ENCODE measurements at regions not wholly inside any gene's neighbourhood (a gene's known extent, or its start where the extent isn't known, plus 50 kb on each side); places are given as distances from the start of the nearest gene placed in this dataset.

DNA sequence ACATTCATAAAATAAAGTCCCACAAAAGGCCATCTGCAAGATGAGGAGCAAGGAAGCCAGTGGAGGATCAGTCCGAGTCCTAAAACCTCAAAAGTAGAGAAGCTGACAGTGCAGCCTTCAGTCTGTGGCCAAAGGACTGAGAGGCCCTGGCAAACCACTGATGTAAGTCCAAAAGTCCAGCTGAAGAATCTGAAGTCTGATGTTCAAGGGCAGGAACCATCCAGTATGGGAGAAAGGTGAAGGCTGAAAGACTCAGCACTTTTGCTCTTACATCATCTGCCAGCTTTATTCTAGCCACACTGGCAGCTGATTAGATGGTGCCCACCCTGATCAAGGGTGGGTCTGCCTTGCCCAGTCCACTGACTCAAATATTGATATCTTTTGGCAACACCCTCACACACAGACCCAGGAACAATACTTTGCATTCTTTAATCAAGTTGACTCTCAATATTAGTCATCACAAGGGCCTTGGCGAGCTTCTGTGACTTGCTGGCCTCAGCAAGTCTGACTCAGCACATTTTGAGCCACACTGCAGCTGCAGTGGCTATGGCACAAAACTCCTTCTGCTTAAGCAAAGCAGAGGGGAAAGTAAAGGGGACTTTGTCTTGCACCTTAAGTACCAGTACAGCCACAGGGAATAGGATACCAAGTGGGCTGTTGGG is 1370.3 kb upstream of the CITED2 start:
- no TSS peak for BruUV-seq (replicated peaks)
- intact Hi-C loops (cut with micrococcal nuclease; ENCODE audit: unreplicated experiment) = no loop called here

DNA sequence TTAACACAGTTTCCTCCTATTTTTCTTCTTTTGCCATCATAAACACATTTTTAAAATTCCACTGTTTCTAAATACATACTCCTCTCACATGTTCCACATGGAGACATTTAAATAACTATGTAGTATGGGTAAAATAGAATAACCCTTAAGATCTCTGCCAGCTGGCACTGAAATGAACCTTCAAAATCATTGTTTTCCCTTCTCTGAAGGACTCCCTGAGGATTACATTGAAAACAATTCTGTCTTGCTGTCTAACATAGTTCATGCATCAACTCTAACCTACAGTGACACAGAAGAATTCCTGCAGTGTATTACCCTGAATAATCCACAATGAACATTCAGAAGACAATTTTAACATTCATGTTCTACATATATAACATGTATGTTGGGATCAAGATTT is 1361.8 kb upstream of the CITED2 start:
- BruUV-seq (replicated peaks) = no TSS peak
- POLR2A ChIA-PET (ENCODE audit: low non-redundant PET) = no interaction called here

More for the DNA sequence above, 1370.3 kb upstream of the CITED2 start:
- H3K4me1 ChIP-seq (ENCODE audit: insufficient read depth, low read length, poor library complexity, severe bottlenecking) = no peaks in the 10 kb centered on the region
- POLR2A ChIA-PET (ENCODE audit: low non-redundant PET) = no interaction called here
- no peaks in the 10 kb centered on the region for H3K9me3 ChIP-seq (ENCODE audit: low read depth, low read length, poor library complexity, severe bottlenecking)
- no peak for TF ChIP-seq EZH2 (IDR thresholded peaks at IDR 0.05; ENCODE audit: borderline replicate concordance, low read depth, low read length, poor library complexity, severe bottlenecking)
- TF ChIP-seq, protein P1, sequence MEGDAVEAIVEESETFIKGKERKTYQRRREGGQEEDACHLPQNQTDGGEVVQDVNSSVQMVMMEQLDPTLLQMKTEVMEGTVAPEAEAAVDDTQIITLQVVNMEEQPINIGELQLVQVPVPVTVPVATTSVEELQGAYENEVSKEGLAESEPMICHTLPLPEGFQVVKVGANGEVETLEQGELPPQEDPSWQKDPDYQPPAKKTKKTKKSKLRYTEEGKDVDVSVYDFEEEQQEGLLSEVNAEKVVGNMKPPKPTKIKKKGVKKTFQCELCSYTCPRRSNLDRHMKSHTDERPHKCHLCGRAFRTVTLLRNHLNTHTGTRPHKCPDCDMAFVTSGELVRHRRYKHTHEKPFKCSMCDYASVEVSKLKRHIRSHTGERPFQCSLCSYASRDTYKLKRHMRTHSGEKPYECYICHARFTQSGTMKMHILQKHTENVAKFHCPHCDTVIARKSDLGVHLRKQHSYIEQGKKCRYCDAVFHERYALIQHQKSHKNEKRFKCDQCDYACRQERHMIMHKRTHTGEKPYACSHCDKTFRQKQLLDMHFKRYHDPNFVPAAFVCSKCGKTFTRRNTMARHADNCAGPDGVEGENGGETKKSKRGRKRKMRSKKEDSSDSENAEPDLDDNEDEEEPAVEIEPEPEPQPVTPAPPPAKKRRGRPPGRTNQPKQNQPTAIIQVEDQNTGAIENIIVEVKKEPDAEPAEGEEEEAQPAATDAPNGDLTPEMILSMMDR (conservative IDR thresholded peaks at IDR 0.05; ENCODE audit: low read depth, low read length) = no peak
- no peak for DNase-seq (ENCODE audit: low spot score)
- no peaks in the 10 kb centered on the region for H3K27me3 ChIP-seq (replicated peaks; ENCODE audit: insufficient read depth, low read depth, low read length, poor library complexity)
- no peak overlapping the region for H3K27ac ChIP-seq (ENCODE audit: low read depth, low read length, poor library complexity, severe bottlenecking)
- H3K36me3 ChIP-seq (ENCODE audit: insufficient read depth, low read length, poor library complexity, severe bottlenecking) = no peaks in the 10 kb centered on the region
- CTCF ChIA-PET = no interaction called here
- H3K4me3 ChIP-seq (ENCODE audit: low read depth, low read length, poor library complexity, severe bottlenecking) = no peak overlapping the region

DNA sequence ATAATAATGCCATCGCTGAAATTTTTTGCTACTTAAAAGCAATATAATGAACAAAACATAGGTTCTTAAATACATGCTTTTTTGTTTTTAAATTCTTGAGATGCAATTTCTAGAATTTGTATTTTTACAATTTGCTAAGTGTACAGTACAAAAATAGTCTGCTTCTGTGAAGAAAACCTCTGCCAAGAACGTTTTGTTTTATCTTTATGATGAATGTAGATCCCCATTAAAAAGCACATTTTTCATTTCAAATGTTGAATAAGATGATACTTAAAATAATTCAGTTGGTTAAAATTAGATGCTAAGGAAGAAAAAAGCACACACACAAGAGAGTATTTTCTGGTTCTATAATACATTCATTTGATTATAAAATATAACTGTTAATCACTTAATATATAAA is 1358.5 kb upstream of the CITED2 start:
- H3K27me3 ChIP-seq (replicated peaks; ENCODE audit: insufficient read depth, low read depth, low read length, poor library complexity) = no peaks in the 10 kb centered on the region
- H3K4me3 ChIP-seq (ENCODE audit: low read depth, low read length, poor library complexity, severe bottlenecking) = no peak overlapping the region
- no peak for DNase-seq (ENCODE audit: low spot score)
- no peaks in the 10 kb centered on the region for H3K4me1 ChIP-seq (ENCODE audit: insufficient read depth, low read length, poor library complexity, severe bottlenecking)
- H3K36me3 ChIP-seq (ENCODE audit: insufficient read depth, low read length, poor library complexity, severe bottlenecking) = no peaks in the 10 kb centered on the region
- intact Hi-C loops (cut with micrococcal nuclease; ENCODE audit: unreplicated experiment) = no loop called here
- ChIA-PET POLR2A (ENCODE audit: low non-redundant PET) (no interaction called here), CTCF (no interaction called here)
- no peaks in the 10 kb centered on the region for H3K9me3 ChIP-seq (ENCODE audit: low read depth, low read length, poor library complexity, severe bottlenecking)
- TF ChIP-seq, protein P1 (conservative IDR thresholded peaks at IDR 0.05; ENCODE audit: low read depth, low read length) = no peak
- no peak for TF ChIP-seq EZH2 (IDR thresholded peaks at IDR 0.05; ENCODE audit: borderline replicate concordance, low read depth, low read length, poor library complexity, severe bottlenecking)
- no peak overlapping the region for H3K27ac ChIP-seq (ENCODE audit: low read depth, low read length, poor library complexity, severe bottlenecking)
- BruUV-seq (replicated peaks) = no TSS peak

More for the DNA sequence above, 1361.8 kb upstream of the CITED2 start:
- CTCF ChIA-PET = no interaction called here
- Histone ChIP-seq H3K27me3 (replicated peaks; ENCODE audit: insufficient read depth, low read depth, low read length, poor library complexity) (no peaks in the 10 kb centered on the region), H3K9me3 (ENCODE audit: low read depth, low read length, poor library complexity, severe bottlenecking) (no peaks in the 10 kb centered on the region), H3K27ac (ENCODE audit: low read depth, low read length, poor library complexity, severe bottlenecking) (no peak overlapping the region), H3K4me1 (ENCODE audit: insufficient read depth, low read length, poor library complexity, severe bottlenecking) (no peaks in the 10 kb centered on the region), H3K36me3 (ENCODE audit: insufficient read depth, low read length, poor library complexity, severe bottlenecking) (no peaks in the 10 kb centered on the region), H3K4me3 (ENCODE audit: low read depth, low read length, poor library complexity, severe bottlenecking) (no peak overlapping the region)
- TF ChIP-seq EZH2 (IDR thresholded peaks at IDR 0.05; ENCODE audit: borderline replicate concordance, low read depth, low read length, poor library complexity, severe bottlenecking) = no peak
- TF ChIP-seq, protein P1 (conservative IDR thresholded peaks at IDR 0.05; ENCODE audit: low read depth, low read length) = no peak
- no peak for DNase-seq (ENCODE audit: low spot score)
- intact Hi-C loops (cut with micrococcal nuclease; ENCODE audit: unreplicated experiment) = no loop called here

Data from A673 (cell line).